Astrocyte of the spinal cord (primary cell): ENCODE measurements at regions not wholly inside any gene's neighbourhood (a gene's known extent, or its start where the extent isn't known, plus 50 kb on each side); places are given as distances from the start of the nearest gene placed in this dataset.

Experiments
- DNase-seq: peaks from one replicate; pipeline ENCODE4 v3.0.0; 2011; ENCODE audit warnings: low read depth, low spot score
- H3K4me3 ChIP-seq: 2 replicates; pipeline ENCODE4 v1.5.1; 2011; ENCODE audit warnings: low read depth, mild to moderate bottlenecking, low read length, moderate library complexity
- CTCF ChIP-seq: IDR thresholded peaks from 2 replicates; pipeline ENCODE4 v1.5.1; 2012; ENCODE audit warnings: low read depth, mild to moderate bottlenecking, low read length, inconsistent platforms
- in situ Hi-C: cut with HindIII; loops from 2 replicates; pipeline ENCODE4 v1.10.0; 2017; ENCODE audit warnings: low sequenced_read_pairs

DNA sequence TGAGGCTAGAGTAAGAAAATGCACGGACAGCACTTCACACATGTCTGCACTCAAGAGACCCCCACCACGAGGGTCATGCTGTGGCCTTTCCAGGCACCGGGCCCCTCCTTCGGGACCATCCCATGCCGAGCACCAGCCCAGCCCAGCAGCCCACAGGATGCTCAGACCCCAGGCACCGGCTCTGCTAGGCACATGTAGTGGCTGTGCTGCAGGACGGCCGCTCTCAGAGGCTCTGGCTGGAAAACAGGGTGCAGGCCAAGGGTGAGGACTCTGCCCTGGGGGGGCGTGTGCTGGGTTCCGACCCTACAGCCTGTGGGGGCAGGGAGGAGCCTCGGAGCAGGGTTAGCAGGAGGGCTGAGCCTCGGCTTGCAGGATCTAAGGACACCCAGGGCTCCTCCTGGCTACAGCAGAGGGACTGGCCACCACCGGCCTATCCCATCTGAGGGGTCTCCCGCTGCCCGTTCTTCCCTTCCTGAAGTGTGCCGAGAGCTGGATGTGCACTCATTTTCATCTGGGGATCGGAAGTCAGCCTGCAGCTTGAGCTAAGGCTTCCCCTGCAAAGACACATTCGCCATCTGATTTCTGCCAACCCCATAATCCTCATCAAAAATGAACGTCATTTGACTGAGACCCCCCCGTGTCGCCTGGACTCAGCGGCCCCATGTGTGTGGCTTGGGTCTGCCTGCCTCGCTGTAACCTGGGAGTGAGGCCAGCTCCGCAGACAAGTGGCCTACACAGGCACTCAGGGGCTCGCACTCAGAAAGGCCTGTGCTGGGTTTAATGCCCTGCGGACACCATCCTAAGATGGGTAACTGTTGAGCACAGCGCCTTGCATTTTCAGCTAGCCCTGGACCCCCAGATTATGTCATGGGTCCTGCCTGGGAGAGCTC lies 293.1 kb upstream of the FOXF1 start:
- in situ Hi-C loops = no loop called here
- DNase-seq = no peak
- no peak for TF ChIP-seq CTCF
- H3K4me3 ChIP-seq = no peak overlapping the region

DNA sequence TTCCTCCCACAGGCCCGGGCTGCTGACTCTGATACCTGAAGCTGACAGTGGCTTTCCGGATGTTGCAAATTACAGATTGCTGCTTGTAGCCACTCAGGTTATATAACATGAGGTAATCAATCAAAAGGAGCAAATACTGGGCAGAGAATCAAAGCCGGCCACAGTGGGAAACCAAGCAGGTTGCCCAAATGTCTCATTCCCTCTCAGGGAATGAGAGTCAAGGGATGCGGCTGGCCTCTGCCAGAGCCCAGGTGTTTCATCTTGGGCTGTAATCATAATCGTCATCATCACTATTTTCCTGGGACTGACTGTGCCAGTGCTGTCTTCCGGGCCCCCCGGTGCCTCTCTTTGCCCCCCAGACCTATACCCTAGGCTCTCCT lies 292.4 kb upstream of the FOXF1 start:
- in situ Hi-C loops = no loop called here
- DNase-seq = no peak
- H3K4me3 ChIP-seq = no peak overlapping the region
- no peak for TF ChIP-seq CTCF

DNA sequence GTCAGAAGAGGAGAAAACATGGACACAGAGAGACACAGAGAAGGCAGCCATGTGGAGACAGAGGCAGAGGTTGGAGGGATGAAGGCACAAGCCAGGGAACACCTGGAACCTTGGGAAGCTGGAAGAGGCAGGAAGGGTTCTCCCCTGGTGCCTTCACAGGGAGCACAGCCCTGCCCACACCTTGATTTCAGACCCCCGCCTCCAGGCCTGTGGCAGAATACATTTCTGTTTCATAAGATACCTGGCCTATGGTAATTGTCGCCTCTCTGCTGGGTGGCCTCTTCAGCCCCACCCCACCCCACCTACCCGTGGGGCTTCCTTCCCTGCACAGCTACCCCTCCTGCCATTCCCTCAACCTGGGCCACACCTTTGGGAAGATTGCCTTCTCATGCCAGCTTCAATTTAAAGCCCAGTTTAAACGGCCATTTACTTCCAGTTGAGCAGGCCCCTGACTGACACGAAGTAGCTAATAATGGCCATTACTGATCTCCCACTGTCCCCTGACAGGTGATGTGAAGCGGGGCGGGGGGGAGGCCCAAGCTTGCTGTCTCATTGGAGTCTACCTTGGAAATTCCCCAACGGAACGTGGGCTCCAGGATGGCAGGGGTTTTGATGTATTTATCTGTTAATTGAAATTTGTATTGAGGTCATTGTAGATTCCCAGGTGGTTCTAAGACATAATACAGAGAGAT lies 291.7 kb upstream of the FOXF1 start:
- DNase-seq = no peak
- TF ChIP-seq CTCF = no peak
- no peak overlapping the region for H3K4me3 ChIP-seq
- in situ Hi-C loops = no loop called here

DNA sequence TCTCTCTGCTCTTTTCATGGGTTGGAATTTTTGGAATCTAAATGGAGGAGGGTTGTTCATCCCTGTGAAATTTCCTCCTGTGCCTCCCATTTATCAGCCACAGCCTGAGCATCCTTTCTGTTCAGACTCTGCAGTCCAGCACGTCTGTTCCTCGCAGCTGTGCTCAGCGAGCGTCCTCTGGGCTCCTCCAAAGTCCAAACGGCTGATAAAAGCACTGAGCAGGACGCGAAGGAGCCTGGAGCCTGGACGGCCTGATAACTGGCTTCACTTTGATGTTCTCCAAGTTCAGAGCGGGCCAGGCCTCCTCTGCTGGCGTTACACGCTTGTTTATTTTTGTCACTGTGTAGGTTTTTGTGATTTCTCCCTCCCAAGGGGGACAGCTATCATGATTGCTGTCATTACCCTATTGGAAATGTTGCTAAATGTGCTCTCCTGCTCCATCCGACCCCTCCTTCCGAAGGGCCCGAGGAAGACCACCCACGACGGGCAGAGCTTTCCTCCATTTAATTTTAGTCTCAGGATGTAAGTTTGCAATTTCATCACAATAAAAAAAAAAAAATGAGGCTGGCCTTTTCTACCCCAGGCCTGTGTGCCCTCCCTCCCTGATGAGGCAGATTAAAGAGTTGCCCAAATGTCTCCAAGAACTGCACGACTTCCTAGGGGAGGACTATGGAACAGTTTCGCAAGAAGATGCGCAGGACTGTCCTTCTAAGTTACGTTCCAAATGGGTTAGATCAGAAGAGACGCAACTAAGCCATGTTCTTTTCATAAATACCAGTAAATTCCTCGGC lies 290.5 kb upstream of the FOXF1 start:
- in situ Hi-C loops = no loop called here
- H3K4me3 ChIP-seq = no peak overlapping the region
- TF ChIP-seq CTCF = no peak
- no peak for DNase-seq

GRCh38 chr16:86220561-86220960 lies 289.8 kb upstream of the FOXF1 start:
- no peak overlapping the region for H3K4me3 ChIP-seq
- TF ChIP-seq CTCF = no peak
- no peak for DNase-seq
- in situ Hi-C loops = no loop called here

GRCh38 chr16:86221085-86221484 lies 289.2 kb upstream of the FOXF1 start:
- H3K4me3 ChIP-seq = no peak overlapping the region
- in situ Hi-C loops = no loop called here
- peak; percentile 15 for DNase-seq
- TF ChIP-seq CTCF = no peak
